GM12873 (cell line): ENCODE measurements at regions not wholly inside any gene's neighbourhood (a gene's known extent, or its start where the extent isn't known, plus 50 kb on each side); places are given as distances from the start of the nearest gene placed in this dataset.

Experiments
- CTCF ChIP-seq: IDR thresholded peaks from 2 replicates; pipeline ENCODE4 v1.5.1; 2012; ENCODE audit warnings: low read depth, mild to moderate bottlenecking, moderate library complexity, low read length, control low read depth; ENCODE audit not compliant: insufficient read depth; ENCODE audit errors: missing control alignments

DNA sequence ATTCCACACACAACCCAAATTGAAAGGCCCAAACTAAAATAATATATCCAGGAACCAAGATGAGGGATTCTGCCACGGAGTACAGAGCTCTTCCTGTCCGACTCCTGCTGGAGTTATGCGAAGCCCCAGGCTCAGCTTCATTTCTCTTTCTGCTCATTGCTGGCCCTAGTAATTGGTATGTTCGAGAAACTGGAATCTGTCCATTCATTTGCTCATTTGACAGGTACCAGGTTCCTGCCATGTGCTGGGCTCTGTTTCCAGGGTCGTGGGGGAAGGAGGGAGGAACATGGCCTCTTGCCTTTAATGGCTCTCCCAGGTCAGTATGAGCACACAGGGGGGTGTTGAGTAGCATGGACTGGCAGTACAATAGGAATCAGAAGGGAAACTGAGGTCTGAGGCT is 179.2 kb upstream of the SHH start:
- no peak for TF ChIP-seq CTCF

- TF ChIP-seq CTCF = no peak
Observed at GRCh38 chr7:155988416-155988815, 176.2 kb upstream of the SHH start.

DNA sequence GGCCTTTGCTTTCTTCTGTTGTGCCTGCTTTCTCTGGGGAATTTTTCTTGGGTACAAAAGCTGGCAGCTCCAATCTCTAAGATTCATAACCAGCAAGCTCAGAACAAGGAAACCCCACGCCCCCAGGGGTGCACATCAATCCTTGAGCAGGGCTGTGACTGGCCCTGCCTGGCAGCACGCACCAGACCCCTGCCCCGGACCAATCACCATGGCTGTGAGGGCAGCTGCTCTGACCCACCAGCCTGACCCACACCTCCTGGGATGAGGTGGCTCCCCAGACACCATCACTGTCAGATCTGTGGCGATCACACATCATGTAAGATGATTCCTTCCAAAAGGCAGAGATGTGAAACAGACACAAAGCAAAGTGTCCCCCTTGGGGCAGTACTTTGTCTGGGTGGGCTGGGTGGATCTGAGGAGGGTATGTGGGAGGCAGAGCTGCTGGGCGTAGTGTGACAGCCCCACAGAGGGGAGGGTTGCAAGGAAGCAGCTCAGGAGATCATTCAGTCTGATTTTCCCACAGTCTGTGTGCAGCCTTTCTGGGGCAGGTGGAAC is 175.5 kb upstream of the SHH start:
- no peak for TF ChIP-seq CTCF

GRCh38 chr7:155986497-155987160 is 174.4 kb upstream of the SHH start:
- no peak for TF ChIP-seq CTCF

DNA sequence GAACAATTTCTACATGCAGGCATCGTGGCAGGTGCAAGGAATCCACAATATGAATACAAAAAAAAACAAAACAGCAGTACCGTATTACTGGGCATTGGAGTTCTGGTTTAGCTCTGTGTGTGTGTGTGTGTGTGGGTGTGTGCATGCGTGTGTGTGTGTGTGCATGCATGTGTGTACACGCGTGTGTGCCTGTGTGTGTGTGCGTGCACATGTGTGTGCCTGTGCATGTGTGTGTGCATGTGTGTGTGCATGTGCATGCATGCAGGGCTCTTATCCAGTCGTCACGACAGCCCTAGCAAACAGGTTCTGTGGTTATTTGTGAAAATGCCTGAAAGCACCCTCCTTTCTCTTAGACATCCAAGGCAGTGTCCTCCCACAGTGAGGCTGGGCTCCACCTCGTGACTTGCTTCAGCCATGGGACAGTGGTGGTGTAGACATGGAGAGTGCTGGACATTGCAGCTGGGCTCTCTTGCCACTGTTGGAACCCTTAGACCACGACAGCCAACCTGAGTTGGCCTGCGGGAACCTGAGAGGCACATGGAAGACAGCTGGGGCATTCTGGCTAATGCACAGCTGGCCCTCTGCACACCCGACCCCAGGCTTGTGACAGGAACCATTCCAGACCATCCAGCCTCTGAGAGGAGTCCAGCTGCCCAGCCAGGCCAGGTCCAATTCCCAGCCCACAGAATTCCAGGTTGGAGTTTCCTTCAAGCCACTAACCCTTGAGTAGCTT is 173.4 kb upstream of the SHH start:
- no peak for TF ChIP-seq CTCF

GRCh38 chr7:155984609-155985405 is 172.5 kb upstream of the SHH start:
- no peak for TF ChIP-seq CTCF
